ENCODE measurements at regions not wholly inside any gene's neighbourhood (a gene's known extent, or its start where the extent isn't known, plus 50 kb on each side); places are given as distances from the start of the nearest gene placed in this dataset.

- Histone ChIP-seq H3K27me3 (no peaks in the 10 kb centered on the region), H3K4me3 (no peak overlapping the region), H3K27ac (no peak overlapping the region), H3K4me1 (no peaks in the 10 kb centered on the region), H3K9me3 (no peaks in the 10 kb centered on the region), H3K36me3 (no peaks in the 10 kb centered on the region)
- WGBS: 60% methylated on average over 4 of the region's 4 CpGs
- TF ChIP-seq POLR2AphosphoS5 (IDR thresholded peaks at IDR 0.05): no peak
- TF ChIP-seq CTCF (IDR thresholded peaks at IDR 0.05): no peak
- no peak for TF ChIP-seq EP300 (IDR thresholded peaks at IDR 0.05)
- TF ChIP-seq POLR2A (IDR thresholded peaks at IDR 0.05): no peak
- no peak for DNase-seq (ENCODE audit: low spot score in 2 of 2)
These were observed 294.0 kb upstream of the SMARCA2 start for GRCh38 chr9:1721196-1721595.

DNA sequence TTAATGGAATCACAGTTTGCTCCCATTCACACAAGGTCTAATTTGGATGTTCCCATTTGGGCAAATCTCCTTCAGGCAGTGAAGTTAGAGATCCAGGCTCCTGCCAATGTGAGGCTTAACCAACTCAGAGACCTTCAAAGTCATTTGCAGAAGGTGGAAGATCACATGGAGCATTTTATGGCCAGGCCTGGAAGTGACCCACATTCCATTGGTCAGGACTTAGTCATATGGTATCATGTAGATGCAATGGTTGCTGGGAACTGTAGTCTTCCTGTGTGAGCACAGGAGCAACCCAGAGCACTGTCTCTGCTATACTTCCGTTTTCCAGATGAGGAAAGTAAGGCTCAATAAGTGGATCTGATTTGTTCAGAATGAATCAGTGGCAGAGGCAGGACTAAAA lies 292.7 kb upstream of the SMARCA2 start:
- DNase-seq (ENCODE audit: low spot score in 2 of 2): no peak
- no peaks in the 10 kb centered on the region for H3K4me1 ChIP-seq
- no peak overlapping the region for H3K27ac ChIP-seq
- H3K4me3 ChIP-seq: no peak overlapping the region
- H3K9me3 ChIP-seq: no peaks in the 10 kb centered on the region
- no peaks in the 10 kb centered on the region for H3K36me3 ChIP-seq
- no peaks in the 10 kb centered on the region for H3K27me3 ChIP-seq
- TF ChIP-seq EP300 (IDR thresholded peaks at IDR 0.05) (no peak), POLR2AphosphoS5 (IDR thresholded peaks at IDR 0.05) (no peak), CTCF (IDR thresholded peaks at IDR 0.05) (no peak), POLR2A (IDR thresholded peaks at IDR 0.05) (no peak)
- WGBS: 83% methylated on average over 1 of the region's 1 CpG

DNA sequence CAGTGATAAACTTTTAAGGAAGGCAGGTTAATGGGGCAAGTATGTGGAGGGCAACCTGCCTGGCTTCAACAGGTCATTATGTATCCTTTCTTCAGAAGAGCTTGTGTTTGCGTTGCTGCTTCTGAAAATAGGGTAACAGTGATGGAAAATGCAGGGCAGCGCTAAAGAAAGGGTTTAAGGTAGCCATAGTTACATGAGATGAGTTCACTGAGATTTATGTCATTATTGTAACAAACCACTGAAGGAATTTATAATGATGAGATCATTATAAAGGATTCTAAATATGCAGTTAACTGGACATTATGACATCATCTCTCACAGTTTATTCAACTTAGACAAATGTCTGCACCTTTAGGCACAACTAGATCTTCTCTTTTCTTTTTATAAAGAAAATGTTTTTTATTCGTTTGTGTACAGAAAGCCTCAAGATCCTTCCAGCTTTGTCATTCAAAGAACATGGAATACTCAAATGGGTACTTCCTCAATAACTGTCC lies 291.6 kb upstream of the SMARCA2 start:
- WGBS: 81% methylated on average over 3 of the region's 3 CpGs
- no peaks in the 10 kb centered on the region for H3K27me3 ChIP-seq

GRCh38 chr9:1726993-1727759 lies 288.0 kb upstream of the SMARCA2 start:
- Histone ChIP-seq H3K4me1 (no peaks in the 10 kb centered on the region), H3K4me3 (no peak overlapping the region), H3K9me3 (no peaks in the 10 kb centered on the region), H3K36me3 (no peaks in the 10 kb centered on the region), H3K27me3 (no peaks in the 10 kb centered on the region), H3K27ac (no peak overlapping the region)
- no peak for TF ChIP-seq POLR2A (IDR thresholded peaks at IDR 0.05)
- 82% methylated on average over 4 of the region's 4 CpGs for WGBS
- no peak for DNase-seq (ENCODE audit: low spot score in 2 of 2)

More for the DNA sequence above, 291.6 kb upstream of the SMARCA2 start:
- TF ChIP-seq CTCF (IDR thresholded peaks at IDR 0.05): no peak
- TF ChIP-seq EP300 (IDR thresholded peaks at IDR 0.05): no peak
- TF ChIP-seq POLR2AphosphoS5 (IDR thresholded peaks at IDR 0.05): no peak
- no peak for TF ChIP-seq POLR2A (IDR thresholded peaks at IDR 0.05)
- H3K9me3 ChIP-seq: no peaks in the 10 kb centered on the region
- no peak overlapping the region for H3K27ac ChIP-seq
- no peak for DNase-seq (ENCODE audit: low spot score in 2 of 2)
- H3K36me3 ChIP-seq: no peaks in the 10 kb centered on the region
- no peak overlapping the region for H3K4me3 ChIP-seq
- H3K4me1 ChIP-seq: no peaks in the 10 kb centered on the region

DNA sequence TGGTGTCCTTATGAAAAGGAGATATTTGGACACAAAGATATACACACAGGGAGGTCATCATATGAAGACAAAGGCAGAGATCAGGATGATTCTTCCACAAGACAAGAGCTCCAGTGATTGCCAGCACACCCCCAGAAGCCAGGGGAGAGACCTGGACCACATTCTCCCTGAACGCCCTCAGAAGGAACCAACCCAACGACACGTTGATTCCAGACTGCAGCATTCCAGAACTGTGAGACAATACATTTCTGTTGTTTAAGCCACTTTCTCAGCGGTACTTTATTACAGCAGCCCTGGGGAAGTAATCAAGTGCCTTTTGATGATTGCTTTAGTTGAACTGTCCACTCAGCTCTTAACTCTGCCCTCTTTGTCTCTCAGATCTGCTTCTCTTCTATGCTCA lies 285.5 kb upstream of the SMARCA2 start:
- WGBS: 49% methylated on average over 4 of the region's 4 CpGs

More for the DNA sequence above, 285.5 kb upstream of the SMARCA2 start:
- no peaks in the 10 kb centered on the region for H3K9me3 ChIP-seq
- no peak overlapping the region for H3K27ac ChIP-seq
- H3K27me3 ChIP-seq: no peaks in the 10 kb centered on the region
- DNase-seq (ENCODE audit: low spot score in 2 of 2): no peak
- H3K4me1 ChIP-seq: no peaks in the 10 kb centered on the region
- TF ChIP-seq POLR2A (IDR thresholded peaks at IDR 0.05) (no peak), POLR2AphosphoS5 (IDR thresholded peaks at IDR 0.05) (no peak), CTCF (IDR thresholded peaks at IDR 0.05) (no peak), EP300 (IDR thresholded peaks at IDR 0.05) (no peak)
- no peak overlapping the region for H3K4me3 ChIP-seq
- H3K36me3 ChIP-seq: no peaks in the 10 kb centered on the region

Measured in suprapubic skin (tissue), 4 donors.